AG09309 (cell line): ENCODE measurements at regions not wholly inside any gene's neighbourhood (a gene's known extent, or its start where the extent isn't known, plus 50 kb on each side); places are given as distances from the start of the nearest gene placed in this dataset.

Experiments used
- DNase-seq: peaks from one replicate; pipeline ENCODE4 v3.0.0-alpha.2; 2010; ENCODE audit warnings: low read depth
- H3K4me3 ChIP-seq: 2 replicates; pipeline ENCODE4 v1.5.1; 2011; ENCODE audit warnings: mild to moderate bottlenecking, low read depth, low read length, moderate library complexity; ENCODE audit not compliant: control insufficient read depth
- TF ChIP-seq, protein P1 (sequence below): IDR thresholded peaks from 2 replicates; pipeline ENCODE4 v1.5.1; 2011; ENCODE audit warnings: mild to moderate bottlenecking, low read depth, low read length, inconsistent platforms; ENCODE audit not compliant: insufficient read depth, control insufficient read depth; ENCODE audit errors: missing control alignments

DNA sequence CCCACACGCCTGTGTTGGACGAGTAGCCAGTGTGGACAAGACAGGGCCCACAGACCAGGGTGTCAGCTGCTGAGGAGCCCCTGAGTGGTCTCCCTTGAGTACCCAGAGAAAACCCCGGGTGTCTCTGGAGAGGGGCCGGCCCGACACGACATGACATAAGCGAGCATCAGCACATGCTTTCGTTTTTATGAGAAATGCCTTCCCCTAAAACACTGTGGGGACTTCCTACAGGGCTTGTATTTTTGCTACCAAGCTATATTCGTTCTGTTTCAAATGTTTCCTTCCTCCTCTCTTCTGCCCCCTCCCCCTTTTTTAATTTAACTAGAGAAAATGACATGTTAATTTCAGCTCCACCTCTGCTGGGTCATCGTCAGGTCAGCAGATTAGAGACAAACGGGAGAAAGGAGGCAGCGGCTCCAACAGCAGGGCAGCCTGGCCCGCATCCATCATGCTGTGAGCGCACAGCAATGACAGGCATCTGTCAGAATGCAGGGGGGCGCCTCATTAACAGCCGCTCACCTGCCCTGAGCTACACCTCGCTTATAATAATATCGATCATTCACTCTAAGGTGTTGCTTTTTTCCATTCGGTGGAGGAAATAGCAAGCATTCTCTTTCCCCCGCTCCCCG, 286.2 kb downstream of the ZNF516 start:
- no peak overlapping the region for H3K4me3 ChIP-seq
- TF ChIP-seq, protein P1, sequence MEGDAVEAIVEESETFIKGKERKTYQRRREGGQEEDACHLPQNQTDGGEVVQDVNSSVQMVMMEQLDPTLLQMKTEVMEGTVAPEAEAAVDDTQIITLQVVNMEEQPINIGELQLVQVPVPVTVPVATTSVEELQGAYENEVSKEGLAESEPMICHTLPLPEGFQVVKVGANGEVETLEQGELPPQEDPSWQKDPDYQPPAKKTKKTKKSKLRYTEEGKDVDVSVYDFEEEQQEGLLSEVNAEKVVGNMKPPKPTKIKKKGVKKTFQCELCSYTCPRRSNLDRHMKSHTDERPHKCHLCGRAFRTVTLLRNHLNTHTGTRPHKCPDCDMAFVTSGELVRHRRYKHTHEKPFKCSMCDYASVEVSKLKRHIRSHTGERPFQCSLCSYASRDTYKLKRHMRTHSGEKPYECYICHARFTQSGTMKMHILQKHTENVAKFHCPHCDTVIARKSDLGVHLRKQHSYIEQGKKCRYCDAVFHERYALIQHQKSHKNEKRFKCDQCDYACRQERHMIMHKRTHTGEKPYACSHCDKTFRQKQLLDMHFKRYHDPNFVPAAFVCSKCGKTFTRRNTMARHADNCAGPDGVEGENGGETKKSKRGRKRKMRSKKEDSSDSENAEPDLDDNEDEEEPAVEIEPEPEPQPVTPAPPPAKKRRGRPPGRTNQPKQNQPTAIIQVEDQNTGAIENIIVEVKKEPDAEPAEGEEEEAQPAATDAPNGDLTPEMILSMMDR = no peak
- DNase-seq = no peak

DNA sequence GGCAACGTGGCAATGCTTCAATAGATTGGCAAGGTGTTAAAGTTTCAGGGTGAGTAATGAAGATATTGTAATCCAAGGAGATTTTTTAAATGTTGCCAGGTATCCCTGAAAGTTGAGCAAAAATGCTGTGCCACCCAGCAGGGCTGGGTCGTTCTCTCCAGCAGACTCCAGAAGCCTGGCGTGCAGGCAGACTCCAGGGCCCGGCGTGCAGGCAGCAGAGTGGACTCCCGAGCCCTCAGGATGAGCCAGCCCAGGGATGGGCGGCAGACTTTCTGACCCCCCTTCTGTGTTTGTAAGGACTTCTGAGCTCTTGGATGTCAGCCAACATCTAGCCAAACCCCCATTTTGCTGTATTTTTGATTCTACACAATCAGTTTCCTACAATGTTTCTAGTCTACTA, 289.1 kb downstream of the ZNF516 start:
- no peak overlapping the region for H3K4me3 ChIP-seq
- TF ChIP-seq, protein P1 = no peak
- no peak for DNase-seq

DNA sequence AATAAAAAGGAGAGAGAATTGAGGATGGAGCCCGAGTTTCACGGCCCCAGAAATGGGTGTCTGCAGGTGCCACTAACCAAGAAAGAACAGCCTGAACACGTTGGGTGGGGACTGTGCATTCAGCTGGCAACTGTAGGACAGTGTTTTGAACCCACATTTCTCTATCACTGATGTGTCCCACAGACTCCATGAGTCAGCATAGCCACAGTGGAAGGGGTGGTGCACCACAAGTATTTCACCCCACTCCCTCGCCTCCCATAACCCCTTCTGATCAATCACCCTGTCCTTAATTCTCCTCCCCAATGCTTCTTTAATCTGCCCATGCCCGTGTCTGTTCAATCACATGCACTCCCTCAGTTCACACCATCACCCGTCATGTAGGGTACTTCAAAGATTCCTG, 291.5 kb downstream of the ZNF516 start:
- TF ChIP-seq, protein P1 = no peak
- no peak for DNase-seq

DNA sequence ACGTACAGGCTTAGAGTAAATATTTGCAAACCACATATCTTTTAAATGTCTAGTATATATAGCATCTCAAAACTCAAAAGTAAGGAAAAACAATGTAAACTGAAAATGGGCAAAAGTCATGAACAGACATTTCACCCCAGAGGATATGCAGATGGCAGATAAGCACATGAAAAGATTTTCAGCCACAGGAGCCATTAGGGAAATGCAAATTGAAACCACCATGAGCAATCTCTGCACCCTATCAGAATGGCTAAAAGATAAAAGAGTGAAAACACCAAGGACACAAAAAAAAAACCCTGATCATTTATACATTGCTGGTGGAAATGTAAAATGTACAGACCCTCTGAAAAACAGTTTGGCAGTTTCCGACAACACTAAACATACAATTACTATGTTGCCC, 292.7 kb downstream of the ZNF516 start:
- DNase-seq = no peak
- TF ChIP-seq, protein P1 = no peak

More for the DNA sequence above, 291.5 kb downstream of the ZNF516 start:
- no peak overlapping the region for H3K4me3 ChIP-seq

DNA sequence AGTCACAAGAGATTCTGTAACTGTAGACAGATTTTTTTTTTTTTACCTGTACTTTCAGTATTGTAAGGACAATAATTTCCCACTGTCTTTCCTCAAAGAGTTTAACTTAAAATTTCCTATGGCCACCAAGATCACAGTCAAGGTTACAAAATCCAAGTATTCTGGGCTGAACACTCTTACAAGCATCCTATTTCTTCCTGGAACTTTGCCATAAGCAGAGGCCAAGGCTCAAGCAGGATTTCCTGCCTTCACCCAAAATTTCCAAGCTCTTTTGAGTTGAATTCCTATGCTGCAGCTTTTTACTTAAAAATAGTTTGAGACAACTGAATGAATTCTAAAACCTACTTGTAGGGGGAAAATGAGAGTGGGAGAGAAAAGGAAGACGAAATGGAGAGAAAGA, 299.4 kb downstream of the ZNF516 start:
- DNase-seq = no peak
- H3K4me3 ChIP-seq = no peak overlapping the region
- TF ChIP-seq, protein P1 = no peak

More for the DNA sequence above, 292.7 kb downstream of the ZNF516 start:
- H3K4me3 ChIP-seq = no peak overlapping the region

DNA sequence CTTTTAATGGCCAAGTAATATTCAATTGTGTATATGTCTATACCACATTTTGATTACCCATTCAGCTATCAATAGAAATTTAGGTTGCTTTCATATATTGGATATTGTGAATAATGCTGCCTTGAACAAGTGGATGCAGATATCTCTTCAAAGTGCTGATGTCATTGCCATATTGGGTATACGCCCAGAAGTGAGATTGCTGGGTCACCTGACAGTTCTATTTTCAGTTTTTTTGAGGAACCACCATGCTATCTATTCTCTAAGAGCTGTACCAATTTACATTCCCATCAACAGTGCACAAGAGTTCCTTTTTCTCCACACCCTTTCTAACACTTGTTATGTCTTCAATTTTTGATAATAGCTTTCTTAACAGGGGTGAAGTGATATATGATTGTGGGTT, 306.9 kb downstream of the ZNF516 start:
- H3K4me3 ChIP-seq = no peak overlapping the region
- TF ChIP-seq, protein P1 = no peak
- no peak for DNase-seq
